Activated T-cell treated with anti-CD3 and anti-CD28 coated beads, Interleukin-2, amount 50 U/mL, for 72 hours (primary cell): ENCODE measurements at regions not wholly inside any gene's neighbourhood (a gene's known extent, or its start where the extent isn't known, plus 50 kb on each side); places are given as distances from the start of the nearest gene placed in this dataset.

ENCODE experiments used
- ATAC-seq, 2 donors: fragments of 150-1000 bp; cut with Tn5 transposase; replicated peaks in 1 of 2; 2 replicates each; pipeline ENCODE4 v1.10.0; 2021; ENCODE audit warnings: moderate library complexity in 2 of 2, mild to moderate bottlenecking in 1 of 2
- DNase-seq, 2 donors: peaks; one replicate each; pipeline ENCODE4 v3.0.0; 2021 to 2022; ENCODE audit warnings: mixed read lengths in 1 of 2
- H3K27ac Mint-ChIP-seq: one replicate; pipeline ENCODE4 v1.8.0; 2022; ENCODE audit warnings: mild to moderate bottlenecking, moderate library complexity, mixed read lengths
- H3K27me3 Mint-ChIP-seq: one replicate; pipeline ENCODE4 v1.8.0; 2022; ENCODE audit warnings: low read depth, mixed read lengths
- H3K36me3 Mint-ChIP-seq, 2 donors: one replicate each; pipeline ENCODE4 v1.8.0; 2022; ENCODE audit warnings: mixed read lengths in 2 of 2, mild to moderate bottlenecking in 1 of 2; ENCODE audit not compliant: insufficient read depth in 2 of 2
- H3K4me1 Mint-ChIP-seq: one replicate; pipeline ENCODE4 v1.8.0; 2022; ENCODE audit warnings: low read depth, mixed read lengths
- H3K4me3 Mint-ChIP-seq, 2 donors: one replicate each; pipeline ENCODE4 v1.8.0; 2022; ENCODE audit warnings: mild to moderate bottlenecking in 2 of 2, mixed read lengths in 2 of 2, moderate library complexity in 2 of 2
- H3K9me3 Mint-ChIP-seq, 2 donors: one replicate each; pipeline ENCODE4 v1.8.0; 2022; ENCODE audit warnings: mixed read lengths in 2 of 2

DNA sequence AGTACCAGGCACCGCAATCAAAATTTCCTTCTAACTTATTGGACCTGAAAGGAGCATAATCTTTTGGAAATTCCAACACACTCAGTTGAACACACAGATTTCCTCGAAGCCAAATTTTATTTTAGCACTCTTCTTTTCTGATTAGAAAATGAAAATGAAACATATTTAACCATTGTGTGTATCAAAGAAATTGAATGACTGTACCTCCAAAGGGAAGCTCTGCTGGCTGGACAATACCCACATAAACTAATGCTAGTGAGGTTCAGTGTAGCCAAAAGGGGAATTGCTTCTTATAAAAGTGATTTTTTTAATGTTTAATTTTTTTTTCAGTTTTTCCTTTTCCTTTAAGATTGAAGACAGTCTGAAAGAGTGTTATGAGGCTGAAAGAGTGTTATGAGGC lies 239.6 kb upstream of the NREP start:
- H3K9me3 Mint-ChIP-seq, result no peaks in the 10 kb centered on the region
- no peaks in the 10 kb centered on the region for H3K27me3 Mint-ChIP-seq
- no peak overlapping the region for H3K4me3 Mint-ChIP-seq
- H3K4me1 Mint-ChIP-seq, result no peaks in the 10 kb centered on the region
- H3K27ac Mint-ChIP-seq, result no peak overlapping the region
- DNase-seq (no peak), ATAC-seq (no peak)
- H3K36me3 Mint-ChIP-seq, result no peaks in the 10 kb centered on the region

DNA sequence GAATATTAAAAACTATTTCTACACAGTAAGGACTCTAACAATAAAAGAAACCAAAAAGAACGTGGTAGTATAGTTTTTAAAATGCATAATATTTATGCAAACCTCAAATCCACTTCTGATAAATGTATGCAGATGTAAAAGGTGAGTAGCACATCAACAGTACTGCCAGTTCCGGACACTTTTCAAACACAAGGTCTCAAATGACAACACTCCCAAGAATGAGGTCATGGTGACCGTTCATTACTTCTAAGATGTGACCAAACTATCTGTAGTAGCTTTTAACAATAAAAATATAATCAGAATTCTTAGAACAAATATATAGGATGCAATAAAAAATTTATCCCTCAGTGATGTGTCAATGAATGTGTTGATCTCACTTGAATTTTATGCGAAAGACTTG lies 238.7 kb upstream of the NREP start:
- DNase-seq (no peak), ATAC-seq (no peak)
- no peaks in the 10 kb centered on the region for H3K4me1 Mint-ChIP-seq
- H3K4me3 Mint-ChIP-seq, result no peak overlapping the region
- no peaks in the 10 kb centered on the region for H3K27me3 Mint-ChIP-seq
- no peak overlapping the region for H3K27ac Mint-ChIP-seq
- no peaks in the 10 kb centered on the region for H3K36me3 Mint-ChIP-seq
- H3K9me3 Mint-ChIP-seq, result no peaks in the 10 kb centered on the region

DNA sequence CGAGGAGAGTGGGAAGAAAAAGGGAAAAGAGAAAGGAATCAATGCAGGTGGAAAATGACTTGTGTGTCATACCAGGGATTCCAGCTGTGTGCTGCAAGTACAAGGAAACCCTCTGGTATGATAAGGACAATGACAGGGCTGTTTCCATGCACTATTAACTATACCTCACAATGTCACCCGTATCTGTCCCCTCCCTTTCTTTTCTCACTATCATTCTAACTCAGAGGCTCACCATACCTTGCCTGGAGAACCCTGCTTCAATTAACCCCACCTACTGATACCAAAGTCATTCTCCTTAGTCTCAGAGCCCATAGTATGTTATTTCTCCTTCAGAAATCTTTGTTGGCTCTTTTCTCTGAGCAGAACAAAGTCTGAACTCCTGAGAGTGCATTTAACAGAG lies 236.2 kb upstream of the NREP start:
- peaks cover 5% of the 10 kb centered on the region for H3K27me3 Mint-ChIP-seq
- peaks cover 5 to 7% of the 10 kb centered on the region in 2 donors for H3K9me3 Mint-ChIP-seq

DNA sequence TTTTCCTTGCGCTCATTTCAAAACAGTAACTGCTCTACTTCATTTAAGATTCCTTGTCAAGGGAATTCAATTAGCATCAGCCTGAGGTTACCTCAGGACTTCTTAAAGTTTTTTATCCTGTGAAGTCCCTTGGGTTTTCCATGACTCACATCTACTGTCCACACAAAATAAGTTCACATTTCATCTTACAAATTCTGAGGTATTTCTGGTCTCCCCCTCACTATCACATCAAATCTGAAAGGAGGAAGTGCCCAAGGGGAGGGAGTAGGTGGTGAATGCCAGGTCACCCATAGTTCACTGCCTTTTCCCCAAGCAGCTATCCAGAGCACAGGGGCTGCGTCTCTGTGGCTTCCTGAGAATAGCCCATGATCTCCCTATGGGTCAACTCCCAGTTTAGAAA lies 227.1 kb upstream of the NREP start:
- Mint-ChIP-seq H3K27ac (no peak overlapping the region), H3K27me3 (no peaks in the 10 kb centered on the region), H3K4me1 (no peaks in the 10 kb centered on the region), H3K4me3 (no peak overlapping the region), H3K36me3 (peaks cover 1 to 2% of the 10 kb centered on the region in 2 donors), H3K9me3 (peaks cover 4 to 6% of the 10 kb centered on the region in 2 donors)
- DNase-seq (no peak), ATAC-seq (no peak)

More for the DNA sequence above, 236.2 kb upstream of the NREP start:
- ATAC-seq (no peak), DNase-seq (no peak)
- Mint-ChIP-seq H3K27ac (no peak overlapping the region), H3K4me3 (no peak overlapping the region), H3K36me3 (peaks cover 1 to 2% of the 10 kb centered on the region in 2 donors), H3K4me1 (no peaks in the 10 kb centered on the region)

DNA sequence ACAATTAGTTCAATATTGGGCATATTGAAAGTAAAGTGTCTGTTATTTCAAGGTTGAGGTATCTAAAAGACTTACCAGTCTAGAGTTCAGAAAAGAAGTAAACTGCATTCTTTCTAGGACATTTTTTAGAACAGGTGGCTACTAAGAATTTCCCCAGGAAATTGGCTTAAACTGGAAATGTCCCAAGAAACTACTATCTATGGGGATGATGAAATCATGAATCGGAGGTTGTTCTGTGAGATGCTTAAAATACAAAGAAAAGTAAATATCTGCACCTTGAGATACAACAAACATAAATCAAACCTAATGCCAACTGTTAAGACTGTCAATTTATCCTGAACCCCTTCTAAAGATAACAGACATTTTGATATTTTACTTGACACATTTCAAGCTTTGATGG lies 226.5 kb upstream of the NREP start:
- peaks cover 1 to 4% of the 10 kb centered on the region in 2 donors for H3K9me3 Mint-ChIP-seq
- H3K36me3 Mint-ChIP-seq, result no peaks in the 10 kb centered on the region
- DNase-seq, result no peak
- H3K27ac Mint-ChIP-seq, result no peak overlapping the region
- no peak for ATAC-seq
- no peaks in the 10 kb centered on the region for H3K4me1 Mint-ChIP-seq
- no peak overlapping the region for H3K4me3 Mint-ChIP-seq
- H3K27me3 Mint-ChIP-seq, result no peaks in the 10 kb centered on the region

DNA sequence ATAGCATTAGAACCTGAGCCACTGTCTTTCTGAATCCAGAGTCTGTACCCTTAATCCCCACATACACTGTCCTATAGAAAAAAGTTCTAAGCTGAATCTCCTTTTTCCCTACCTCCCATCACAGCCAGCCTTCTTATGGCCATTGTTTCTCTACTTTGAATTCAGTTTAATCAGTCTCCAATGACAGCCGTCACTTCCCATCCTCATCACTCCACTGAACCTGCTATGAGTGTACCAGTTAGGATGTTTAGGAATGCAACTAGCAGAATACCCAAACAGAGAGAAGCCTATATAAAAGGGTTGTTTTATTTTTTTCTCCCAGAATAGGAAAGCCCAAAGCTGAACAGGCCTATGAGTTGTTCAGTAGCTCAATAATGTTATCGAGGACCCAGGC lies 220.4 kb upstream of the NREP start:
- Mint-ChIP-seq H3K27me3 (peaks cover 8% of the 10 kb centered on the region), H3K27ac (no peak overlapping the region), H3K36me3 (no peaks in the 10 kb centered on the region), H3K4me1 (no peaks in the 10 kb centered on the region), H3K4me3 (no peak overlapping the region), H3K9me3 (no peaks in the 10 kb centered on the region)
- no peak for DNase-seq
- no peak for ATAC-seq

DNA sequence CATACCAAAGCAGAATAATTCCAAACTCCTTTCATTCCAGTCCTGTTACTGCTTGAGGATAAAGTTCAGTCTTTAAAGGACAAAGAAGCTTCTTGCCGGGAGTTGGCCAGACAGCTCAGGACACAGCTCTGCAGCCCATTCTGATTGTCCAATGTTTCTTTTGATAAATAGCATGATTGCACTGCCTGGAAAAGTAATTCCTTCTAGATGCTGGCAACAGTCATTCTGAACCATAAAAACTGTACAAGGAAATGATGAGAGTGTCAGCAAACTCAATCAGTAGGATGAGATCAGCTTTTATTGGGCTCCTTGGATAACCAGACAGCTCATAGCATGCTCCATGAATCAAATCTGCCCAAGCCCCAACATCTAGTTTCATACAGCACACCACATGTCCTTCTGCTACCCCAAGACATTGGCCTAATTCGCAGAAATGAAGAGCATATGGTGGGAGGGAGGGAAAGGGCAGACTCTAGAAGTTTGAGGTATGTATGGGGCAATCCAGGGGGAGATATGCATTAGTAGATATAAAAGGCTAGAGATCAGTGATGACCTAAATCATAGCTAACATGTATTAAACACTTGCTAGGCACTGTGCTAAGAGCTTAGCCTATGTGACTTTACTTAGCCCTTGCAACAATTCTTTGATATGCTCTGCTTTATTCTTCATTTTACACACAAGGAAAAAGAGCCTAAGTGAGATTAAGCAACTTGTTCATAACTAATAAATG lies 219.9 kb upstream of the NREP start:
- no peak overlapping the region for H3K4me3 Mint-ChIP-seq
- H3K36me3 Mint-ChIP-seq, result no peaks in the 10 kb centered on the region
- no peak for DNase-seq
- no peak overlapping the region for H3K27ac Mint-ChIP-seq
- no peaks in the 10 kb centered on the region for H3K4me1 Mint-ChIP-seq
- H3K27me3 Mint-ChIP-seq, result peaks cover 8% of the 10 kb centered on the region
- H3K9me3 Mint-ChIP-seq, result no peaks in the 10 kb centered on the region
- no peak for ATAC-seq

DNA sequence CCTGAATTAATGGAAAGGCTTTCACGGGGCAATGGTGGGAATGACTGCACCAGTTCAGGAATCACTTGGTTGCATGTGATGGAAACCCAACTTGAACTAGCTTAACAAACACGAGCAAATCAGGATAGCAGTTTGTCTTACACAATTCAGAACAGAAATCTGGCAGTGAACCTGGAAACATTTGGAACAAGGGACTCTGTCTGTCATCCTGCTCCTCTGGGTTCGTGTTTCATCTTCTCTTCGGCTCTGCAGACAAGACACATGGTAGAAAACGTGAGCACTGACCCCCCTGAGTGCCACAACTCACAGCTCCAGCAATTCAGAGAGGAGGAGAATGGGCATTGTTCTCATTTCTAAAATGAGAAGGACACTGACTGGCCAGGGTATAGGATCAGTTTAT lies 218.1 kb upstream of the NREP start:
- DNase-seq, result no peak
- Mint-ChIP-seq H3K4me1 (no peaks in the 10 kb centered on the region), H3K9me3 (no peaks in the 10 kb centered on the region), H3K36me3 (no peaks in the 10 kb centered on the region), H3K4me3 (no peak overlapping the region), H3K27me3 (peaks cover 8% of the 10 kb centered on the region), H3K27ac (no peak overlapping the region)
- no peak for ATAC-seq

DNA sequence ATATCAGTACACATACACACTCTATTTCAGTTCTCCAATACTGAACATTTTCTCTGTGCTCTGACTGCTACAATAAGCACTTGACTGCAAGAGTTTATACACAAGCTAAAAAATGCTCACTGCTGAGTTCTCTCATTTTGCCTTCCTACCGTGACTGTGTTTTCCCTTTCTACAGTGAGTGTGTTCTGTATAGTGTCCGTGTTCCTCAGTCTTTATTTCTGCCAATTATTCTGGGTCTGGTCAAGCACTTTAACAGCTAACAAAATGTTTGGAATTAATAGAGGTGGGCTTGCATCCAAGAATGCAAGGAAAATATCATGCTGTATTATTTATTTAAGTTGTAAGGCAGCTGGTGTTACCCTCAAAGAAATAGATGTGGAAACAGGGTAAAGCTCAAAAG lies 217.0 kb upstream of the NREP start:
- ATAC-seq (no peak), DNase-seq (no peak)
- Mint-ChIP-seq H3K4me1 (no peaks in the 10 kb centered on the region), H3K36me3 (no peaks in the 10 kb centered on the region), H3K27ac (no peak overlapping the region), H3K27me3 (peaks cover 8% of the 10 kb centered on the region), H3K4me3 (no peak overlapping the region), H3K9me3 (no peaks in the 10 kb centered on the region)

DNA sequence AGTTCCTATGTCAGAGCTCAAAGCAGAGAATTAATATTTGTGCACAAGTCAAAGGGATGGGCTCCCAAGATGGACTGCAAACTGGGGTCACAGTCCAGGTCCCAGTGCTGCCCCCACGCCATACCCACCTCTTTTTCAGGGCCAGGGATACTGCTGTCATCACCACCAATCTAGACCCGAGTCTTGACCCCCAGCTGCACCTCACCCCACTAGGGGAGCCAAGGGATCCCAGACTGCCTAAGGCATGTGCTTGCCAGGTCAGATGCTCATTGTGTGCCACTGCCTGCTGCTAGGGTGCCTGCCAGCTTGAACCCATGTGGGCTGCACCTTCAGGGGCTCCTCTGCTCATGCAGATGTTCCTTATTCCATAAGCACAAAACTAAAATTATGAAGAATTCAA lies 215.6 kb upstream of the NREP start:
- no peaks in the 10 kb centered on the region for H3K9me3 Mint-ChIP-seq
- H3K36me3 Mint-ChIP-seq, result no peaks in the 10 kb centered on the region
- peaks cover 8% of the 10 kb centered on the region for H3K27me3 Mint-ChIP-seq
- H3K27ac Mint-ChIP-seq, result no peak overlapping the region
- H3K4me3 Mint-ChIP-seq, result no peak overlapping the region
- DNase-seq, result no peak
- no peaks in the 10 kb centered on the region for H3K4me1 Mint-ChIP-seq
- ATAC-seq, result no peak

DNA sequence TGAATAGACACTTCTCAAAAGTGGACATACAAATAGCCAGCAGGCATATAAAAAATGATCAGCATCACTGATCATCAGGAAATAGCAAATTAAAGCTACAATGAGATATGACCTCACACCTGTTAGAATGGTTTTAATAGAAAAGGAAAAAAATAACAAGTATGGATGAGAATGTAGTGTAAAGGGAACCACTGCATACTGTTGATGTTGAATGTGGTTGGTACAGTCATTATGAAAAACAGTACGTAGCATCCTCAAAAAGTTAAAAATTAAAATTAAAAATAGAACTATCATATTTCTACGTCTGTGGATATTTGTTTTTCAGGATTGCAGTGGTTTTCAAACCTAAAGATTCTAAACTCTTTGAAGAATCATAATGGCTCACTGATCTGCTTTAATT lies 215.1 kb upstream of the NREP start:
- no peaks in the 10 kb centered on the region for H3K4me1 Mint-ChIP-seq
- no peaks in the 10 kb centered on the region for H3K9me3 Mint-ChIP-seq
- H3K27me3 Mint-ChIP-seq, result peaks cover 8% of the 10 kb centered on the region
- H3K27ac Mint-ChIP-seq, result no peak overlapping the region
- ATAC-seq, result no peak
- no peak for DNase-seq
- no peaks in the 10 kb centered on the region for H3K36me3 Mint-ChIP-seq
- H3K4me3 Mint-ChIP-seq, result no peak overlapping the region

DNA sequence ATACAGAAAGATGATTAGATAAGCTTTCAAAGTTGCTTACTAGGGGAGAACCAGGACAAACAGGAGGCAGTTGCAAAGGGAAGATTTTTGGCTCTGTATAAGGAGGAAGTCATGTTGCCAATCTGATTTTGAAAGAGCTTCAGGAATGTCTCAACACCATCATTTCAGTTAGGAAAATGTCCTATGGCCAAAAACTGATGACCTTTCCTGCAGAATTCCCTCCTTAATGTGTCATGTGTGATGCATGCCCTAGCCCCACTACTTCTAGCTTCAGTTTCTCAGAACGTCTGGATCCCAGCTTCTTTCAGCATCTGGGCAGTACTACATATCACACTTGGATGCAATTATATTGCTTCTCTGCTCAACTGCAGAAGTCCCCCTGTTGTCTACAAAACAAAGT lies 211.5 kb upstream of the NREP start:
- DNase-seq (no peak), ATAC-seq (no peak)
- H3K27ac Mint-ChIP-seq, result no peak overlapping the region
- H3K36me3 Mint-ChIP-seq, result no peaks in the 10 kb centered on the region
- H3K9me3 Mint-ChIP-seq, result no peaks in the 10 kb centered on the region
- H3K4me1 Mint-ChIP-seq, result no peaks in the 10 kb centered on the region
- H3K4me3 Mint-ChIP-seq, result no peak overlapping the region
- H3K27me3 Mint-ChIP-seq, result no peaks in the 10 kb centered on the region

DNA sequence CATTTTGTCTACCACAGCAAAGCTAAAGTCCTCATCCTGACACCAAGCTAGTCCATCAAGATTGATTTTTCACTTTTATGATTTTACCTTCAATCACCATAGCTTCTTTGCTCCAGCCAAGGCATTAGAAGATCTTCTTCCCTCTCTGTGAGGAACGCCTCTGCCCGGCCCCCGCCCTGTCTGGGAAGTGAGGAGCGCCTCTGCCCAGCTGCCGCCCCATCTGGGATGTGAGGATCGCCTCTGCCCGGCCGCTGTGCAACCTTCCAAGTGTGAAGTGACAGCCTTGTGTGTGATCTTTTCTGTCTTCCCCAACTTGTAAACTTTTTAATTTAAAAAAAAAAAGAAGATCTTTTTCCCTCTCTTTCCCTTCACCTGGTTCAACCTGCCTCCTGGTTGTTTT lies 210.5 kb upstream of the NREP start:
- no peaks in the 10 kb centered on the region for H3K9me3 Mint-ChIP-seq
- DNase-seq (no peak), ATAC-seq (no peak)
- H3K27ac Mint-ChIP-seq, result no peak overlapping the region
- no peak overlapping the region for H3K4me3 Mint-ChIP-seq
- H3K4me1 Mint-ChIP-seq, result no peaks in the 10 kb centered on the region
- no peaks in the 10 kb centered on the region for H3K36me3 Mint-ChIP-seq
- no peaks in the 10 kb centered on the region for H3K27me3 Mint-ChIP-seq

DNA sequence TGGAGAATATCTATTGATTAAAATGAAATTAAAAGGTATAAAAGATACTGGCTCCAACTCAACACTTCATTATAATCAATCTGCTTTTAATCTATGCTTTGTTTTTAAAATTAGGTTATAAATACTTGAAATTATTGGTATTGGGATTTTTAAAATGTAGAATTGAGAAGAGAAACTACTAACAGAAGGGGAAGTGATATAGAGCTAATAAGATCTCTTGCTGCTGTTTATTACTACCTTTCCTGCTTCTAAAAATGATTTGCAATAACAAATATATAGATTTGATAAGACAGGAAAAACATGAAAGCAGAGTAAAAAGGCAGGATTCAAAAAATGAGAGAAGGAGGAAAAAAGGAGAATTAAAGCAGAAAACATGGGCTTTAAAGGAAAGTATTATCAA lies 209.3 kb upstream of the NREP start:
- Mint-ChIP-seq H3K9me3 (no peaks in the 10 kb centered on the region), H3K4me3 (no peak overlapping the region), H3K4me1 (no peaks in the 10 kb centered on the region), H3K27ac (no peak overlapping the region), H3K36me3 (no peaks in the 10 kb centered on the region), H3K27me3 (no peaks in the 10 kb centered on the region)
- ATAC-seq, result no peak
- DNase-seq, result no peak
